Cardiac muscle cell (in vitro differentiated cells and primary cell): ENCODE measurements at regions not wholly inside any gene's neighbourhood (a gene's known extent, or its start where the extent isn't known, plus 50 kb on each side); places are given as distances from the start of the nearest gene placed in this dataset.
A peak's percentile ranks its signal among the peaks of the same experiment; 100 is the strongest.
"Not testable (repeated sequence)": the region's sequence is repeated elsewhere in the genome, so short reads cannot be mapped to it uniquely, and the experiment has no call there.

Experiments used
- DNase-seq, 2 donors: peaks; one replicate each; pipeline versions ENCODE4 v3.0.0 to v3.0.0-alpha.2; 2010 to 2017; ENCODE audit warnings: low read depth in 1 of 2, low spot score in 1 of 2
- H3K27ac ChIP-seq: fragments of 200-600 bp; sonication (generic); 2 replicates; pipeline ENCODE4 v1.5.1; 2016
- H3K27me3 ChIP-seq: fragments of 200-600 bp; sonication (generic); 2 replicates; pipeline ENCODE4 v1.6.0; 2016; ENCODE audit warnings: control low read depth
- H3K36me3 ChIP-seq: fragments of 200-600 bp; sonication (generic); 2 replicates; pipeline ENCODE4 v1.5.1; 2016; ENCODE audit warnings: control low read depth
- H3K4me1 ChIP-seq: fragments of 200-600 bp; sonication (generic); 2 replicates; pipeline ENCODE4 v1.8.1; 2017; ENCODE audit warnings: low read depth, mild to moderate bottlenecking, mixed run types
- H3K4me3 ChIP-seq: fragments of 200-600 bp; sonication (generic); 2 replicates; pipeline ENCODE4 v1.5.1; 2016; ENCODE audit warnings: mild to moderate bottlenecking
- H3K9me3 ChIP-seq: fragments of 200-600 bp; sonication (generic); 2 replicates; pipeline ENCODE4 v1.5.1; 2017; ENCODE audit warnings: low read depth, mild to moderate bottlenecking, control low read depth
- TF ChIP-seq, protein P1 (sequence below): IDR thresholded peaks from 2 replicates; pipeline ENCODE4 v1.5.1; 2012; ENCODE audit warnings: low read depth, mild to moderate bottlenecking, low read length

DNA sequence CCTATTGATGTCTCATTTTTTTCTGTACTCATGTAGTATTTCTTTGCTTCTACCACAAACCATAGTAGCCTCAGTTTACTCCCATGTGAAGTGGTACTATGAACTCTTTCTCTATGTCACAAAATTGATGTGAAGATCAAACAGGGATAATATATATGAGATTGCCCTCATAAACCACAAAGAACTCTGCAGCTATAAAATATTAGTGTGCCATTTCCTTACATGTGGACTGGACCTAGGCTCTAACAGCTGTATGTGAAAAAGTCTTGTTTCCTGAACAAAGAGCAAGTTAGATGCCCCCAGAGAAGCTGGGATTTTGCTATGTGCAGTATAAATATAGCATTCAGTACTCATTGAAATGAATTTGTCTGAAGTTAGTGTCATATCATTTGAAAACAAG lies 412.6 kb upstream of the ADAMTSL1 start:
- Histone ChIP-seq H3K9me3 (no peaks in the 10 kb centered on the region), H3K4me3 (no peak overlapping the region), H3K27me3 (peaks cover 12% of the 10 kb centered on the region), H3K36me3 (no peaks in the 10 kb centered on the region), H3K4me1 (no peaks in the 10 kb centered on the region), H3K27ac (no peak overlapping the region)
- DNase-seq: no peak
- TF ChIP-seq, protein P1, sequence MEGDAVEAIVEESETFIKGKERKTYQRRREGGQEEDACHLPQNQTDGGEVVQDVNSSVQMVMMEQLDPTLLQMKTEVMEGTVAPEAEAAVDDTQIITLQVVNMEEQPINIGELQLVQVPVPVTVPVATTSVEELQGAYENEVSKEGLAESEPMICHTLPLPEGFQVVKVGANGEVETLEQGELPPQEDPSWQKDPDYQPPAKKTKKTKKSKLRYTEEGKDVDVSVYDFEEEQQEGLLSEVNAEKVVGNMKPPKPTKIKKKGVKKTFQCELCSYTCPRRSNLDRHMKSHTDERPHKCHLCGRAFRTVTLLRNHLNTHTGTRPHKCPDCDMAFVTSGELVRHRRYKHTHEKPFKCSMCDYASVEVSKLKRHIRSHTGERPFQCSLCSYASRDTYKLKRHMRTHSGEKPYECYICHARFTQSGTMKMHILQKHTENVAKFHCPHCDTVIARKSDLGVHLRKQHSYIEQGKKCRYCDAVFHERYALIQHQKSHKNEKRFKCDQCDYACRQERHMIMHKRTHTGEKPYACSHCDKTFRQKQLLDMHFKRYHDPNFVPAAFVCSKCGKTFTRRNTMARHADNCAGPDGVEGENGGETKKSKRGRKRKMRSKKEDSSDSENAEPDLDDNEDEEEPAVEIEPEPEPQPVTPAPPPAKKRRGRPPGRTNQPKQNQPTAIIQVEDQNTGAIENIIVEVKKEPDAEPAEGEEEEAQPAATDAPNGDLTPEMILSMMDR: no peak

DNA sequence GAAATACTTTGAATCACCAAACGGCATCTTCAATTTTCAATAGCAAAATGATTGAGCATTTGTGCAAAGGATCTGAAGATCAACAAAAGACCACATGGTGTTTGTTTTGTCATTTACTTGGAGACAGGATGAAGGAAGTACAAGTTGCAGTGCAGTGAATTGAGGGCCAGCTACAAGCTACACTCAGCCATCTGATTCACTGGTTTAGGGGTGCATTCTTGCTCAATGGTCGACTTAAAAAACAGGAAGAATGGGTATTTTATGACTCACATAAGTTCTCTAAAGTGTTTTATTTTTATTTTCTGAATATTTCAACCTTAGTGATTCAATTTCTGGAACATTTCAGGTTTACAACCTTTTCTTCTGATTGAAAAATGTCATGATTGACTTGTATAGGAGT lies 412.1 kb upstream of the ADAMTSL1 start:
- peak in 1 of 2 donors; percentile 3 for DNase-seq
- TF ChIP-seq, protein P1: no peak
- H3K4me3 ChIP-seq: no peak overlapping the region
- no peaks in the 10 kb centered on the region for H3K9me3 ChIP-seq
- peaks cover 11% of the 10 kb centered on the region for H3K27me3 ChIP-seq
- H3K27ac ChIP-seq: no peak overlapping the region
- no peaks in the 10 kb centered on the region for H3K36me3 ChIP-seq
- H3K4me1 ChIP-seq: no peaks in the 10 kb centered on the region

DNA sequence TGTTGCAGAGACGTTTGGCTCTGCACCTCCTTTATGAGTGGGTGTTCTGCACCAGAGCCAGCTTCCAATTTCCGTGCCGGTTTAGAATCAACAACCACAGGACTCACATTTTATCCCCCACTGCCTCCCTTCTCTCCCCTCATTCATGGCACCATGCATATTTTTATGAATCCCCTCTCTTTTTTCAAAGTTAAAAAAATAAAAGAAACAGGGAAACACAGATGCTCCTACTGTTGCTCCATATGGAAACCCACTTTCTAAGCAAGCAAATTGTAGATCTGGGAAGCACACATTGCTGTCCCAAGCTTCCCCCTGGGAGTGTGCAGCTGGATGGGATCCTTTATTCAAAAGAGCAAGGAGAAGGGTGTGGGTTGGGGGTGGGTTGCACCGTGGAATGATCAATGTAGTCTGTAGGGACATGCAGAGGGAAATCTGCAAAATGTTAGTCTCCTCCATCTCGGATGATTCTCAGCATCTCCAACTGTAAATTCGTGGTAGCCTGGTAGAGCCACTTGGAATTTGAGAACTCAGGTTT lies 410.0 kb upstream of the ADAMTSL1 start:
- Histone ChIP-seq H3K27me3 (peaks cover 11% of the 10 kb centered on the region), H3K9me3 (no peaks in the 10 kb centered on the region), H3K36me3 (no peaks in the 10 kb centered on the region), H3K4me3 (no peak overlapping the region), H3K4me1 (no peaks in the 10 kb centered on the region), H3K27ac (no peak overlapping the region)
- DNase-seq: no peak
- TF ChIP-seq, protein P1: no peak

DNA sequence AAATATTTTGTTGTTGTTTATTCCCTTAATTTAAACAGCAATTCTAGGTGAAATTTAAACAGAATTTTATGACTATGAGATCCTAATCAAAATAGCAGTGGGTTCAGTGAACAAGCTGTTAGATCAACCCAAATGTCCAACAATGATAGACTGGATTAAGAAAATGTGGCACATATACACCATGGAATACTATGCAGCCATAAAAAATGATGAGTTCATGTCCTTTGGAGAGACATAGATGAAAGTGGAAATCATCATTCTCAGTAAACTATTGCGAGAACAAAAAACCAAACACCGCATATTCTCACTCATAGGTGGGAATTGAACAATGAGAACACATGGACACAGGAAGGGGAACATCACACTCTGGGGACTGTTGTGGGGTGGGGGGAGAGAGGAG lies 407.3 kb upstream of the ADAMTSL1 start:
- not testable (repeated sequence) for H3K4me1 ChIP-seq, H3K4me3 ChIP-seq, DNase-seq, H3K36me3 ChIP-seq, H3K27ac ChIP-seq, H3K9me3 ChIP-seq
- peaks cover 11% of the 10 kb centered on the region for H3K27me3 ChIP-seq

DNA sequence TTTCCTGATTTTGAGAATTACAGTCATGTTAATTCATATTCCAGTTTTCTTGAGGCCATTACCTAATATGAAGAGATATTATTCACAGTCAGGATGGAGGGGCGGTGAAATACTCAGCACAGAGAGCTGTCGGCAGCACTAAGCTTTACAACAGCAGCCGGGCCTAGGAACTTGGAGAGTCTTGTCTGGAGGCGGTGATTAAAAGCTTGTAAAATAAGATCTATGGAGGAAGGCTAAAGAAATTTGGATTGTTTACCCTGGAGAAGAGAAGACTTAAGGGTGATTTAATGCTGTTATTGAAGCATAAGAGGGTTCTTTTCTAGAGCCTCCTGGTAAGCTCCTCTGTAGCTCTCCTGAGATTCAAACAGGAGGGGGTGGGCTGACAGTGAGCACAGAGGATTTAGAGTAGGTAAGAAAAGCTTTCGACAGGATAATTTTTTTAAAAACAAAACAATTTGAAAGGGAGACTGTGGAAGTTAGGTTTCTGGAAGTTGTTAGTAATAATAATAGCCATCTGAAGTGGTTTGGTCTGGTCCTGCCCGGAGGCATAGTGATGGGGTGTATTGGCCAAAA lies 406.3 kb upstream of the ADAMTSL1 start:
- no peak overlapping the region for H3K4me3 ChIP-seq
- TF ChIP-seq, protein P1: no peak
- H3K27ac ChIP-seq: no peak overlapping the region
- H3K4me1 ChIP-seq: no peaks in the 10 kb centered on the region
- H3K36me3 ChIP-seq: no peaks in the 10 kb centered on the region
- no peak for DNase-seq
- peaks cover 11% of the 10 kb centered on the region for H3K27me3 ChIP-seq
- H3K9me3 ChIP-seq: no peaks in the 10 kb centered on the region

DNA sequence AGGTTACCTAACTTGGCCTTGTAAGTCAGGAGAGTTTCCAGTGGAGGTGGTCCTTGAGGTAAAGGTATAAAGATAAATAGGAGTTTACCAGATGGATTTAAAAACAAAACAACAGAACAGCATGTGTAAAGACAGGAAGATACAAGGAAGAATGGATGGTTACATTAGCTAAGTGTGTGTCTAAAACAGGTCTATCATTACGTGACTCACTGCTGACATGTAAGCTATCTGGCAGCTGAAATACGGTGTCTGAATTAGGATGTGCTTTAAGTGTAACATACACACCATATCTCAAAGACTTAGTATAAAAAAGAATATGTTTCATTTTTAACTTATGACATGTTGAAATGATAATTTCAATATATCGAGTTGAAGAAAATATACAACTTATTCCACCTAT lies 405.1 kb upstream of the ADAMTSL1 start:
- Histone ChIP-seq H3K36me3 (no peaks in the 10 kb centered on the region), H3K27me3 (peaks cover 5% of the 10 kb centered on the region), H3K4me1 (no peaks in the 10 kb centered on the region), H3K27ac (no peak overlapping the region), H3K9me3 (no peaks in the 10 kb centered on the region), H3K4me3 (no peak overlapping the region)
- DNase-seq: no peak
- TF ChIP-seq, protein P1: no peak
